ENCODE measurements at regions not wholly inside any gene's neighbourhood (a gene's known extent, or its start where the extent isn't known, plus 50 kb on each side); places are given as distances from the start of the nearest gene placed in this dataset.

DNA sequence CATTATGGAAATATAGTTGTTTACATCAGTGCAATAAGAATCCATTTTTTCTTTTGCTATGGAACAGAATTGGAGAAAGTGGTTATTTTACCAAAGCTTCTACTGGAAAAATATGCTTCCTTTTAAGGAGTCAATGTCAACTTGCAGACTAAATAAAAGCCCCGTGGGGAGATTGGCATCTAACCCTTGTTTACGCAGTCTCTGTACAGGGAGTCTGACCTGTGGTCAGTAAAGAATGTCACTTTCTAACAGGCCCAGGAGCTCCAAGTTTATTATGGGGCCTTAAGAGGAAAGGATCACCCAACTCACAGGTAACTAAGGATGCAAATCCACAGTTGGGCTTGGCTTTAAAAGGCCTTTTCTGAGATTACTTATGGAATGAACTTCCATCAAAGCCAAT lies 1751.2 kb downstream of the SI start:
- TF ChIP-seq CEBPB (IDR thresholded peaks at IDR 0.05) (no peak), ESRRA (IDR thresholded peaks at IDR 0.05; ENCODE audit: borderline replicate concordance, low read length) (no peak), NFE2L2 (conservative IDR thresholded peaks at IDR 0.05; ENCODE audit: low read length) (no peak), HOXA7 (CRISPR knock-in tag; IDR thresholded peaks at IDR 0.05) (no peak), PHF8 (IDR thresholded peaks at IDR 0.05; ENCODE audit: borderline replicate concordance, low read depth) (no peak), HOXB5 (CRISPR knock-in tag; IDR thresholded peaks at IDR 0.05) (no peak), CHD4 (IDR thresholded peaks at IDR 0.05; ENCODE audit: borderline replicate concordance) (no peak), CHD2 (IDR thresholded peaks at IDR 0.05; ENCODE audit: low read length, partially characterized antibody) (no peak), CBX8 (IDR thresholded peaks at IDR 0.05) (no peak), NR3C1 (IDR thresholded peaks at IDR 0.05) (no peak)
- TF ChIP-seq, protein P1, sequence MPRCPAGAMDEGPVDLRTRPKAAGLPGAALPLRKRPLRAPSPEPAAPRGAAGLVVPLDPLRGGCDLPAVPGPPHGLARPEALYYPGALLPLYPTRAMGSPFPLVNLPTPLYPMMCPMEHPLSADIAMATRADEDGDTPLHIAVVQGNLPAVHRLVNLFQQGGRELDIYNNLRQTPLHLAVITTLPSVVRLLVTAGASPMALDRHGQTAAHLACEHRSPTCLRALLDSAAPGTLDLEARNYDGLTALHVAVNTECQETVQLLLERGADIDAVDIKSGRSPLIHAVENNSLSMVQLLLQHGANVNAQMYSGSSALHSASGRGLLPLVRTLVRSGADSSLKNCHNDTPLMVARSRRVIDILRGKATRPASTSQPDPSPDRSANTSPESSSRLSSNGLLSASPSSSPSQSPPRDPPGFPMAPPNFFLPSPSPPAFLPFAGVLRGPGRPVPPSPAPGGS (IDR thresholded peaks at IDR 0.05) = no peak
- TF ChIP-seq, protein P2, sequence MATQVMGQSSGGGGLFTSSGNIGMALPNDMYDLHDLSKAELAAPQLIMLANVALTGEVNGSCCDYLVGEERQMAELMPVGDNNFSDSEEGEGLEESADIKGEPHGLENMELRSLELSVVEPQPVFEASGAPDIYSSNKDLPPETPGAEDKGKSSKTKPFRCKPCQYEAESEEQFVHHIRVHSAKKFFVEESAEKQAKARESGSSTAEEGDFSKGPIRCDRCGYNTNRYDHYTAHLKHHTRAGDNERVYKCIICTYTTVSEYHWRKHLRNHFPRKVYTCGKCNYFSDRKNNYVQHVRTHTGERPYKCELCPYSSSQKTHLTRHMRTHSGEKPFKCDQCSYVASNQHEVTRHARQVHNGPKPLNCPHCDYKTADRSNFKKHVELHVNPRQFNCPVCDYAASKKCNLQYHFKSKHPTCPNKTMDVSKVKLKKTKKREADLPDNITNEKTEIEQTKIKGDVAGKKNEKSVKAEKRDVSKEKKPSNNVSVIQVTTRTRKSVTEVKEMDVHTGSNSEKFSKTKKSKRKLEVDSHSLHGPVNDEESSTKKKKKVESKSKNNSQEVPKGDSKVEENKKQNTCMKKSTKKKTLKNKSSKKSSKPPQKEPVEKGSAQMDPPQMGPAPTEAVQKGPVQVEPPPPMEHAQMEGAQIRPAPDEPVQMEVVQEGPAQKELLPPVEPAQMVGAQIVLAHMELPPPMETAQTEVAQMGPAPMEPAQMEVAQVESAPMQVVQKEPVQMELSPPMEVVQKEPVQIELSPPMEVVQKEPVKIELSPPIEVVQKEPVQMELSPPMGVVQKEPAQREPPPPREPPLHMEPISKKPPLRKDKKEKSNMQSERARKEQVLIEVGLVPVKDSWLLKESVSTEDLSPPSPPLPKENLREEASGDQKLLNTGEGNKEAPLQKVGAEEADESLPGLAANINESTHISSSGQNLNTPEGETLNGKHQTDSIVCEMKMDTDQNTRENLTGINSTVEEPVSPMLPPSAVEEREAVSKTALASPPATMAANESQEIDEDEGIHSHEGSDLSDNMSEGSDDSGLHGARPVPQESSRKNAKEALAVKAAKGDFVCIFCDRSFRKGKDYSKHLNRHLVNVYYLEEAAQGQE (IDR thresholded peaks at IDR 0.05) = no peak
- TF ChIP-seq, protein P3, sequence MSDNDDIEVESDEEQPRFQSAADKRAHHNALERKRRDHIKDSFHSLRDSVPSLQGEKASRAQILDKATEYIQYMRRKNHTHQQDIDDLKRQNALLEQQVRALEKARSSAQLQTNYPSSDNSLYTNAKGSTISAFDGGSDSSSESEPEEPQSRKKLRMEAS (IDR thresholded peaks at IDR 0.05) = no peak
- DNase-seq (ENCODE audit: low read depth in 1 of 2, low spot score in 1 of 2) = no peak
- POLR2A ChIA-PET = no interaction called here

DNA sequence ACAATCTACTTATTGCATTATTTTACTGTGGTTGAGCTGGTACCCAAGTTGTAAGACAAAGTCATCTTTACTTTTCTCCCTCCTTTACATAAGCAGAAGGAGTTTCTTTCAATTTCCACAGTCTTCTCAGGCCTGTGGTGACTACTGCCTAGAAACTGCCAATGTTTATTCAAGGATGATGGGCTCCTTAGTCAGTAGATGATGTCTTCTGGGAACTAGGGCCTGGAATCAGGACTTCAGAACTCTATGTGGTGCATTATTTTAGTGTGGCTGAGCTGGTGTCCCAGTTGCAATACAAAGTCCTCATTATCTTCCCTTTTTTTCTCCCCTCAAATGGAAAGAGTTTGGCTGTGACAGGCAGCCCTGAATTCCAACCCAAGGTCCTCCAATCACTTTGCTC lies 1762.5 kb downstream of the SI start:
- FAIRE-seq (no peak), DNase-seq (ENCODE audit: low read depth in 1 of 2, low spot score in 1 of 2) (no peak), ATAC-seq (no peak; a peak in 1 of 6 replicates)
- TF ChIP-seq, protein P4, sequence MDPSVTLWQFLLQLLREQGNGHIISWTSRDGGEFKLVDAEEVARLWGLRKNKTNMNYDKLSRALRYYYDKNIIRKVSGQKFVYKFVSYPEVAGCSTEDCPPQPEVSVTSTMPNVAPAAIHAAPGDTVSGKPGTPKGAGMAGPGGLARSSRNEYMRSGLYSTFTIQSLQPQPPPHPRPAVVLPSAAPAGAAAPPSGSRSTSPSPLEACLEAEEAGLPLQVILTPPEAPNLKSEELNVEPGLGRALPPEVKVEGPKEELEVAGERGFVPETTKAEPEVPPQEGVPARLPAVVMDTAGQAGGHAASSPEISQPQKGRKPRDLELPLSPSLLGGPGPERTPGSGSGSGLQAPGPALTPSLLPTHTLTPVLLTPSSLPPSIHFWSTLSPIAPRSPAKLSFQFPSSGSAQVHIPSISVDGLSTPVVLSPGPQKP (IDR thresholded peaks at IDR 0.05; ENCODE audit: low read depth, low read length) = no peak
- TF ChIP-seq ZC3H11A (IDR thresholded peaks at IDR 0.05) = no peak
- no peak for TF ChIP-seq BHLHE40 (IDR thresholded peaks at IDR 0.05; ENCODE audit: low read depth, low read length)
- TF ChIP-seq, protein P5, sequence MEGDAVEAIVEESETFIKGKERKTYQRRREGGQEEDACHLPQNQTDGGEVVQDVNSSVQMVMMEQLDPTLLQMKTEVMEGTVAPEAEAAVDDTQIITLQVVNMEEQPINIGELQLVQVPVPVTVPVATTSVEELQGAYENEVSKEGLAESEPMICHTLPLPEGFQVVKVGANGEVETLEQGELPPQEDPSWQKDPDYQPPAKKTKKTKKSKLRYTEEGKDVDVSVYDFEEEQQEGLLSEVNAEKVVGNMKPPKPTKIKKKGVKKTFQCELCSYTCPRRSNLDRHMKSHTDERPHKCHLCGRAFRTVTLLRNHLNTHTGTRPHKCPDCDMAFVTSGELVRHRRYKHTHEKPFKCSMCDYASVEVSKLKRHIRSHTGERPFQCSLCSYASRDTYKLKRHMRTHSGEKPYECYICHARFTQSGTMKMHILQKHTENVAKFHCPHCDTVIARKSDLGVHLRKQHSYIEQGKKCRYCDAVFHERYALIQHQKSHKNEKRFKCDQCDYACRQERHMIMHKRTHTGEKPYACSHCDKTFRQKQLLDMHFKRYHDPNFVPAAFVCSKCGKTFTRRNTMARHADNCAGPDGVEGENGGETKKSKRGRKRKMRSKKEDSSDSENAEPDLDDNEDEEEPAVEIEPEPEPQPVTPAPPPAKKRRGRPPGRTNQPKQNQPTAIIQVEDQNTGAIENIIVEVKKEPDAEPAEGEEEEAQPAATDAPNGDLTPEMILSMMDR (IDR thresholded peaks at IDR 0.05) = no peak
- no peak for TF ChIP-seq MAZ (IDR thresholded peaks at IDR 0.05; ENCODE audit: borderline replicate concordance, low read depth, low read length)
- TF ChIP-seq SREBF2 (IDR thresholded peaks at IDR 0.05) = no peak
- TF ChIP-seq FOSL2 (IDR thresholded peaks at IDR 0.05) = no peak
- TF ChIP-seq FOSL2 (CRISPR knock-in tag; IDR thresholded peaks at IDR 0.05) = no peak
- TF ChIP-seq RFX5 (IDR thresholded peaks at IDR 0.05) = no peak
- no peak for TF ChIP-seq HOXB5 (CRISPR knock-in tag; IDR thresholded peaks at IDR 0.05)
- H3K4me1 ChIP-seq = no peaks in the 10 kb centered on the region
- H3K9me3 ChIP-seq = no peaks in the 10 kb centered on the region
- CTCF ChIA-PET = no interaction called here
- no peak overlapping the region for H3K4me3 ChIP-seq
- no peak overlapping the region for H3K27ac ChIP-seq
- no peak overlapping the region for H3K4me2 ChIP-seq
- POLR2A ChIA-PET = no interaction called here

More for the DNA sequence above, 1751.2 kb downstream of the SI start:
- H3K4me3 ChIP-seq = no peak overlapping the region
- H3K27ac ChIP-seq = no peak overlapping the region
- FAIRE-seq = no peak
- WGBS (ENCODE audit: missing lambda C conversion rate) = 46% methylated on average over 2 of the region's 2 CpGs
- no peak overlapping the region for H3K4me2 ChIP-seq
- CTCF ChIA-PET = no interaction called here
- no peak for ATAC-seq
- H3K9me3 ChIP-seq = 0 out of 3 replicates have a peak, but pooled peaks cover 4% of the 10 kb centered on the region
- H3K4me1 ChIP-seq = no peaks in the 10 kb centered on the region

Measured in A549 (cell line).